Tibial nerve (tissue), 4 donors: ENCODE measurements at regions not wholly inside any gene's neighbourhood (a gene's known extent, or its start where the extent isn't known, plus 50 kb on each side); places are given as distances from the start of the nearest gene placed in this dataset.

Experiments used
- CTCF ChIP-seq, 5 experiments: fragments of 200-600 bp in 3 of 5; fragments of 450-650 bp in 2 of 5; sonication (generic) in 3 of 5; IDR thresholded peaks; one replicate each; pipeline ENCODE4 v1.5.1; 2016 to 2019; ENCODE audit warnings: antibody characterized with exemption in 5 of 5, mild to moderate bottlenecking in 3 of 5, moderate library complexity in 2 of 5
- EP300 ChIP-seq, 2 donors: sonication (generic); formaldehyde crosslinking; IDR thresholded peaks; one replicate each; pipeline ENCODE4 v1.6.1; 2017; ENCODE audit warnings: antibody characterized with exemption in 2 of 2, mild to moderate bottlenecking in 1 of 2
- POLR2A ChIP-seq, 2 donors: fragments of 450-650 bp; IDR thresholded peaks; one replicate each; pipeline ENCODE4 v1.6.1; 2017; ENCODE audit warnings: antibody characterized with exemption in 2 of 2, mild to moderate bottlenecking in 2 of 2, moderate library complexity in 2 of 2

DNA sequence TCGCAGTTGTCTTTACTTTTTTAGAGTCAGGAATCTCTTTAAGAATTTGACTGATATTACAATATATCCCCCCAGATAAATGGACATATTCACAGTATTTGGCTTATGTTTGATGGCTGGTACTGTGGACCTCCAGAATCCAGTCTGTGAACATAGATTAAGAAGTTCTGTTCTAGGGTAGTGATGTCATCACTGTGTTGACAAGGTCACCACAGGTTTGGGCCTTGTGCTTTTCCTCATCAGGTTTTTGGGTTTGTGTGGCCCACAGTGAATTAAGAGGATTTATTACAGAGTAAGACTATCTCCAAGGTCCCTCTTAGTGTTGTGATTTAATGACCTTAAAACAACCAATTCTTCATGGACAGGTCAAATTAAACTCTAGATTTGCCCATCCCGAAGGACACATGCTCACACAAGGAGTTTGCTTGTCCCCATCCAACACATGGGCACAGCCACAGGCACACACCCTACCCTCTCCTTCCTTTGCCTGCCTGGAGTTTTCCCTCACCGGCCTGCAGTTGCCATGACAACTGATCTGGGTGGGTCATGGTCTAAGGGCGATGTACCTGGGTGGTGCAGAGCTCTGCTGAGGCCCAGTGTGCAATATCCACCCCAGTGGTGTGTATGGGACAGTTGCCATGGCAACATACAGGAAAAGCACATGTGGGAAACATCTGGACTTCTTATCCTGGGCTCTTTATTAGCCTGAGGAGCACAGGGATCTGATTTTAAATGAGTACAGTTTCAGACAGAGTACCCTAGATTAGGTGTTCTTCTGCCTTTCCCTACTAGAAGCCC is 98.6 kb downstream of the NAV1 start:
- TF ChIP-seq CTCF (IDR thresholded peaks at IDR 0.05) (no peak), POLR2A (IDR thresholded peaks at IDR 0.05) (no peak), EP300 (IDR thresholded peaks at IDR 0.05) (no peak)
